ENCODE measurements at regions not wholly inside any gene's neighbourhood (a gene's known extent, or its start where the extent isn't known, plus 50 kb on each side); places are given as distances from the start of the nearest gene placed in this dataset.

- peak overlapping the region in 1 of 5 donors; percentile 47 for H3K27ac ChIP-seq
- 10 to 20% (median 14%) methylated on average over 21 to 49 of the region's 49 CpGs for WGBS, 4 donors
- H3K9me3 ChIP-seq (replicated peaks in 1 of 3): no peaks in the 10 kb centered on the region
- peaks cover 4 to 12% of the 10 kb centered on the region in 2 donors for H3K4me1 ChIP-seq (replicated peaks in 1 of 2)
- H3K4me3 ChIP-seq: peak overlapping the region in 2 of 4 donors; percentile 22 to 62
- peak; percentile 28 to 65 (median 46) for DNase-seq
- H3K36me3 ChIP-seq (replicated peaks in 1 of 2): no peaks in the 10 kb centered on the region
- intact Hi-C loops (cut with DNase I): no loop called here
- no peaks in the 10 kb centered on the region for H3K27me3 ChIP-seq
- TF ChIP-seq POLR2A (IDR thresholded peaks at IDR 0.05) (no peak), CTCF (IDR thresholded peaks at IDR 0.05) (no peak)
These were observed 120.9 kb downstream of the MRM1 start for GRCh38 chr17:36722121-36722902.

GRCh38 chr17:36722903-36723263, 121.5 kb downstream of the MRM1 start:
- Histone ChIP-seq H3K4me3 (no peak overlapping the region), H3K9me3 (replicated peaks in 1 of 3) (no peaks in the 10 kb centered on the region), H3K27me3 (no peaks in the 10 kb centered on the region), H3K27ac (no peak overlapping the region), H3K36me3 (replicated peaks in 1 of 2) (no peaks in the 10 kb centered on the region), H3K4me1 (replicated peaks in 1 of 2) (peaks cover 4 to 12% of the 10 kb centered on the region in 2 donors)
- 70 to 84% (median 75%) methylated on average over 4 to 6 of the region's 6 CpGs for WGBS, 4 donors
- TF ChIP-seq CTCF (IDR thresholded peaks at IDR 0.05): no peak
- no peak for TF ChIP-seq POLR2A (IDR thresholded peaks at IDR 0.05)
- DNase-seq: no peak
- intact Hi-C loops (cut with DNase I): no loop called here

GRCh38 chr17:36723459-36724025, 122.2 kb downstream of the MRM1 start:
- peaks cover 2% of the 10 kb centered on the region for H3K27me3 ChIP-seq
- H3K9me3 ChIP-seq (replicated peaks in 1 of 3): no peaks in the 10 kb centered on the region
- no peak overlapping the region for H3K4me3 ChIP-seq
- TF ChIP-seq CTCF (IDR thresholded peaks at IDR 0.05) (no peak), POLR2A (IDR thresholded peaks at IDR 0.05) (no peak)
- peaks cover 4 to 12% of the 10 kb centered on the region in 2 donors for H3K4me1 ChIP-seq (replicated peaks in 1 of 2)
- no peak overlapping the region for H3K27ac ChIP-seq
- WGBS, 4 donors: 69 to 90% (median 83%) methylated on average over 4 to 6 of the region's 6 CpGs
- DNase-seq: no peak
- no peaks in the 10 kb centered on the region for H3K36me3 ChIP-seq (replicated peaks in 1 of 2)
- intact Hi-C loops (cut with DNase I): no loop called here

GRCh38 chr17:36726199-36726598, 124.8 kb downstream of the MRM1 start:
- WGBS, 4 donors: 84 to 87% (median 85%) methylated on average over 4 of the region's 4 CpGs
- H3K27ac ChIP-seq: no peak overlapping the region
- no peak for DNase-seq
- TF ChIP-seq CTCF (IDR thresholded peaks at IDR 0.05): no peak
- TF ChIP-seq POLR2A (IDR thresholded peaks at IDR 0.05): no peak
- peaks cover 22% of the 10 kb centered on the region for H3K27me3 ChIP-seq
- no peaks in the 10 kb centered on the region for H3K9me3 ChIP-seq (replicated peaks in 1 of 3)
- H3K4me3 ChIP-seq: no peak overlapping the region
- H3K36me3 ChIP-seq (replicated peaks in 1 of 2): no peaks in the 10 kb centered on the region
- peaks cover 4 to 12% of the 10 kb centered on the region in 2 donors for H3K4me1 ChIP-seq (replicated peaks in 1 of 2)
- intact Hi-C loops (cut with DNase I): no loop called here

Measured in adrenal gland (tissue), 9 donors.